ENCODE measurements at regions not wholly inside any gene's neighbourhood (a gene's known extent, or its start where the extent isn't known, plus 50 kb on each side); places are given as distances from the start of the nearest gene placed in this dataset.

- Histone ChIP-seq H3K4me3 (ENCODE audit: low read length) (no peak overlapping the region), H2AFZ (ENCODE audit: low read length) (no peak overlapping the region), H3K27me3 (ENCODE audit: low read length) (no peaks in the 10 kb centered on the region), H3K36me3 (ENCODE audit: low read depth, low read length) (no peaks in the 10 kb centered on the region), H3K79me2 (ENCODE audit: low read length) (no peaks in the 10 kb centered on the region), H3K9ac (ENCODE audit: low read length) (no peak overlapping the region), H3K9me3 (ENCODE audit: low read length) (no peaks in the 10 kb centered on the region), H3K4me2 (ENCODE audit: low read length) (no peak overlapping the region), H3F3A (ENCODE audit: low read length, unreplicated experiment) (no peaks in the 10 kb centered on the region), H4K20me1 (ENCODE audit: low read length) (no peaks in the 10 kb centered on the region), H3K4me1 (ENCODE audit: insufficient read depth, low read length) (peaks cover 3% of the 10 kb centered on the region; the same call in 1 of the 2 replicates), H3K9me2 (replicated peaks; ENCODE audit: low read length) (no peaks in the 10 kb centered on the region), H3K27ac (ENCODE audit: low read length) (no peak overlapping the region)
- ChIA-PET POLR2A (ENCODE audit: unreplicated experiment) (no interaction called here), CTCF (no interaction called here)
- DNase-seq (no peak), ATAC-seq (no peak)
- BruUV-seq (replicated peaks), result no TSS peak
- no peak for TF ChIP-seq EZH2 (IDR thresholded peaks at IDR 0.05; ENCODE audit: low read length, unreplicated experiment)
- TF ChIP-seq EZH2phosphoT487 (IDR thresholded peaks at IDR 0.05; ENCODE audit: borderline replicate concordance, low read length), result no peak
- no peak for TF ChIP-seq CTCF (conservative IDR thresholded peaks at IDR 0.05; ENCODE audit: low read depth, low read length)
- intact Hi-C loops (cut with micrococcal nuclease), result no loop called here
Observed at GRCh38 chr13:73910733-73911132, 223.5 kb downstream of the KLF12 start.

- no peaks in the 10 kb centered on the region for H3F3A ChIP-seq (ENCODE audit: low read length, unreplicated experiment)
- ChIA-PET CTCF (no interaction called here), POLR2A (ENCODE audit: unreplicated experiment) (no interaction called here)
- no peak overlapping the region for H3K4me2 ChIP-seq (ENCODE audit: low read length)
- H4K20me1 ChIP-seq (ENCODE audit: low read length), result no peaks in the 10 kb centered on the region
- no peaks in the 10 kb centered on the region for H3K27me3 ChIP-seq (ENCODE audit: low read length)
- H3K4me3 ChIP-seq (ENCODE audit: low read length), result no peak overlapping the region
- H3K79me2 ChIP-seq (ENCODE audit: low read length), result no peaks in the 10 kb centered on the region
- no peak for TF ChIP-seq EZH2phosphoT487 (IDR thresholded peaks at IDR 0.05; ENCODE audit: borderline replicate concordance, low read length)
- no peak for TF ChIP-seq EZH2 (IDR thresholded peaks at IDR 0.05; ENCODE audit: low read length, unreplicated experiment)
- TF ChIP-seq CTCF (conservative IDR thresholded peaks at IDR 0.05; ENCODE audit: low read depth, low read length), result no peak
- H3K9me3 ChIP-seq (ENCODE audit: low read length), result no peaks in the 10 kb centered on the region
- H2AFZ ChIP-seq (ENCODE audit: low read length), result no peak overlapping the region
- intact Hi-C loops (cut with micrococcal nuclease), result no loop called here
- no TSS peak for BruUV-seq (replicated peaks)
- H3K36me3 ChIP-seq (ENCODE audit: low read depth, low read length), result no peaks in the 10 kb centered on the region
- H3K9ac ChIP-seq (ENCODE audit: low read length), result no peak overlapping the region
- no peaks in the 10 kb centered on the region for H3K9me2 ChIP-seq (replicated peaks; ENCODE audit: low read length)
- no peak for DNase-seq
- no peak overlapping the region for H3K27ac ChIP-seq (ENCODE audit: low read length)
- H3K4me1 ChIP-seq (ENCODE audit: insufficient read depth, low read length), result peaks cover 3% of the 10 kb centered on the region; the same call in 1 of the 2 replicates
- ATAC-seq, result no peak
Observed at GRCh38 chr13:73908809-73909208, 225.4 kb downstream of the KLF12 start.

- no peak for ATAC-seq
- POLR2A ChIA-PET (ENCODE audit: unreplicated experiment), result no interaction called here
- intact Hi-C loops (cut with micrococcal nuclease), result no loop called here
Observed at GRCh38 chr13:73904625-73905024, 229.6 kb downstream of the KLF12 start.

More at GRCh38 chr13:73904625-73905024, 229.6 kb downstream of the KLF12 start:
- Histone ChIP-seq H3K4me1 (ENCODE audit: insufficient read depth, low read length) (no peaks in the 10 kb centered on the region), H4K20me1 (ENCODE audit: low read length) (no peaks in the 10 kb centered on the region), H3K9me3 (ENCODE audit: low read length) (no peaks in the 10 kb centered on the region), H3K27me3 (ENCODE audit: low read length) (no peaks in the 10 kb centered on the region), H2AFZ (ENCODE audit: low read length) (no peak overlapping the region), H3K4me2 (ENCODE audit: low read length) (no peak overlapping the region), H3K9me2 (replicated peaks; ENCODE audit: low read length) (no peaks in the 10 kb centered on the region), H3K79me2 (ENCODE audit: low read length) (no peaks in the 10 kb centered on the region), H3K9ac (ENCODE audit: low read length) (no peak overlapping the region), H3K4me3 (ENCODE audit: low read length) (no peak overlapping the region), H3K27ac (ENCODE audit: low read length) (no peak overlapping the region), H3K36me3 (ENCODE audit: low read depth, low read length) (no peaks in the 10 kb centered on the region), H3F3A (ENCODE audit: low read length, unreplicated experiment) (no peaks in the 10 kb centered on the region)
- CTCF ChIA-PET, result no interaction called here
- no TSS peak for BruUV-seq (replicated peaks)
- no peak for DNase-seq
- TF ChIP-seq EZH2 (IDR thresholded peaks at IDR 0.05; ENCODE audit: low read length, unreplicated experiment) (no peak), CTCF (conservative IDR thresholded peaks at IDR 0.05; ENCODE audit: low read depth, low read length) (no peak), EZH2phosphoT487 (IDR thresholded peaks at IDR 0.05; ENCODE audit: borderline replicate concordance, low read length) (no peak)

All from PC-3 (cell line).